WTC11 (cell line): ENCODE measurements at regions not wholly inside any gene's neighbourhood (a gene's known extent, or its start where the extent isn't known, plus 50 kb on each side); places are given as distances from the start of the nearest gene placed in this dataset.

Source experiments
- ATAC-seq: fragments of 200-7000 bp; cut with Tn5 transposase; 2 replicates; pipeline ENCODE4 v1.10.0; 2021; ENCODE audit warnings: mild to moderate bottlenecking, moderate library complexity
- CTCF ChIA-PET: fragments of 300-600 bp; sonication (Branson Sonifier 250); formaldehyde crosslinking; loops from one replicate; lab custom pipeline; 2021; ENCODE audit warnings: antibody characterized with exemption; lab: Charles Lee
- POLR2A ChIA-PET: fragments of 350-600 bp; sonication (Branson Sonifier 250); formaldehyde crosslinking; loops from one replicate; lab custom pipeline; 2021; ENCODE audit warnings: antibody characterized with exemption; lab: Charles Lee
- DNase-seq: peaks from one replicate; pipeline ENCODE4 v3.0.0; 2021; ENCODE audit warnings: low spot score
- H3K27ac Mint-ChIP-seq: 2 replicates; pipeline ENCODE4 v1.8.0; 2021; ENCODE audit warnings: mixed read lengths
- H3K27me3 Mint-ChIP-seq: 2 replicates; pipeline ENCODE4 v1.8.0; 2021; ENCODE audit warnings: low read depth, mild to moderate bottlenecking, moderate library complexity, mixed read lengths
- H3K36me3 Mint-ChIP-seq: 2 replicates; pipeline ENCODE4 v1.8.0; 2021; ENCODE audit warnings: mixed read lengths
- H3K4me1 Mint-ChIP-seq: 2 replicates; pipeline ENCODE4 v1.8.0; 2022; ENCODE audit warnings: mixed read lengths
- H3K4me3 Mint-ChIP-seq: 2 replicates; pipeline ENCODE4 v1.8.0; 2021; ENCODE audit warnings: mild to moderate bottlenecking, moderate library complexity, mixed read lengths
- H3K9me3 Mint-ChIP-seq: 2 replicates; pipeline ENCODE4 v1.8.0; 2021; ENCODE audit warnings: mixed read lengths
- CREB1 ChIP-seq: sonication (generic); formaldehyde crosslinking; IDR thresholded peaks from 2 replicates; pipeline ENCODE4 v1.8.0; 2023; ENCODE audit warnings: mild to moderate bottlenecking, missing genetic modification reagents
- FOXJ3 ChIP-seq: sonication (generic); formaldehyde crosslinking; IDR thresholded peaks from 2 replicates; pipeline ENCODE4 v1.9.0; 2021; ENCODE audit warnings: missing genetic modification reagents, mild to moderate bottlenecking, borderline replicate concordance
- FOXK1 ChIP-seq: sonication (generic); formaldehyde crosslinking; IDR thresholded peaks from 2 replicates; pipeline ENCODE4 v1.8.0; 2022; ENCODE audit warnings: mild to moderate bottlenecking, moderate library complexity, missing genetic modification reagents
- JUN ChIP-seq: sonication (generic); formaldehyde crosslinking; IDR thresholded peaks from 2 replicates; pipeline ENCODE4 v1.8.0; 2023; ENCODE audit warnings: mild to moderate bottlenecking, missing genetic modification reagents
- KAT7 ChIP-seq: sonication (generic); formaldehyde crosslinking; IDR thresholded peaks from 2 replicates; pipeline ENCODE4 v1.8.1; 2023; ENCODE audit warnings: missing genetic modification reagents, mild to moderate bottlenecking, borderline replicate concordance
- MYBL2 ChIP-seq: sonication (generic); formaldehyde crosslinking; IDR thresholded peaks from 2 replicates; pipeline ENCODE4 v1.8.1; 2023; ENCODE audit warnings: mild to moderate bottlenecking, moderate library complexity, missing genetic modification reagents
- NFATC4 ChIP-seq: fragments of 250-450 bp; sonication (Bioruptor Pico); IDR thresholded peaks from 2 replicates; pipeline ENCODE4 v1.9.0; 2021; ENCODE audit warnings: mild to moderate bottlenecking
- NR1H2 ChIP-seq: sonication (generic); formaldehyde crosslinking; IDR thresholded peaks from 2 replicates; pipeline ENCODE4 v1.9.0; 2021; ENCODE audit warnings: mild to moderate bottlenecking, moderate library complexity, missing genetic modification reagents
- NR2C2 ChIP-seq: sonication (generic); formaldehyde crosslinking; IDR thresholded peaks from 2 replicates; pipeline ENCODE4 v1.8.0; 2022; ENCODE audit warnings: mild to moderate bottlenecking, missing genetic modification reagents
- OVOL2 ChIP-seq: fragments of 250-450 bp; sonication (Bioruptor Pico); IDR thresholded peaks from 2 replicates; pipeline ENCODE4 v1.9.0; 2021; ENCODE audit warnings: mild to moderate bottlenecking, borderline replicate concordance
- PRRX2 ChIP-seq: fragments of 250-450 bp; sonication (Bioruptor Pico); IDR thresholded peaks from 2 replicates; pipeline ENCODE4 v1.8.0; 2021; ENCODE audit warnings: mild to moderate bottlenecking
- RELA ChIP-seq: sonication (generic); formaldehyde crosslinking; IDR thresholded peaks from 2 replicates; pipeline ENCODE4 v1.8.1; 2022; ENCODE audit warnings: missing genetic modification reagents, mild to moderate bottlenecking, borderline replicate concordance
- TCF7 ChIP-seq: sonication (generic); formaldehyde crosslinking; IDR thresholded peaks from 2 replicates; pipeline ENCODE4 v1.8.0; 2022; ENCODE audit warnings: mild to moderate bottlenecking, low read depth, missing genetic modification reagents, moderate library complexity
- ZNF138 ChIP-seq: sonication (generic); formaldehyde crosslinking; conservative IDR thresholded peaks from 2 replicates; pipeline ENCODE4 v1.8.1; 2022; ENCODE audit warnings: mild to moderate bottlenecking, moderate library complexity, missing genetic modification reagents
- ZNF232 ChIP-seq: sonication (generic); formaldehyde crosslinking; IDR thresholded peaks from 2 replicates; pipeline ENCODE4 v1.8.0; 2022; ENCODE audit warnings: mild to moderate bottlenecking, missing genetic modification reagents
- ZNF317 ChIP-seq: sonication (generic); formaldehyde crosslinking; IDR thresholded peaks from 2 replicates; pipeline ENCODE4 v1.8.1; 2023; ENCODE audit warnings: low read depth, mild to moderate bottlenecking, moderate library complexity, missing genetic modification reagents, borderline replicate concordance
- ZNF396 ChIP-seq: fragments of 250-450 bp; sonication (Bioruptor Pico); IDR thresholded peaks from 2 replicates; pipeline ENCODE4 v1.8.0; 2021; ENCODE audit warnings: mild to moderate bottlenecking, moderate library complexity, borderline replicate concordance
- TF ChIP-seq, protein P1 (sequence below): sonication (generic); formaldehyde crosslinking; IDR thresholded peaks from 2 replicates; pipeline ENCODE4 v1.8.1; 2023; ENCODE audit warnings: mild to moderate bottlenecking, missing genetic modification reagents, borderline replicate concordance
- TF ChIP-seq, protein P2 (sequence below): sonication (generic); formaldehyde crosslinking; IDR thresholded peaks from 2 replicates; pipeline ENCODE4 v1.8.1; 2022; ENCODE audit warnings: missing genetic modification reagents, borderline replicate concordance
- TF ChIP-seq, protein P3 (sequence below): sonication (generic); formaldehyde crosslinking; IDR thresholded peaks from 2 replicates; pipeline ENCODE4 v1.8.0; 2023; ENCODE audit warnings: missing genetic modification reagents
- TF ChIP-seq, protein P4 (sequence below): sonication (generic); formaldehyde crosslinking; IDR thresholded peaks from 2 replicates; pipeline ENCODE4 v1.8.0; 2022; ENCODE audit warnings: missing genetic modification reagents
- TF ChIP-seq, protein P5 (sequence below): fragments of 250-450 bp; sonication (Bioruptor Pico); IDR thresholded peaks from 2 replicates; pipeline ENCODE4 v1.9.0; 2021; ENCODE audit warnings: mild to moderate bottlenecking, borderline replicate concordance

DNA sequence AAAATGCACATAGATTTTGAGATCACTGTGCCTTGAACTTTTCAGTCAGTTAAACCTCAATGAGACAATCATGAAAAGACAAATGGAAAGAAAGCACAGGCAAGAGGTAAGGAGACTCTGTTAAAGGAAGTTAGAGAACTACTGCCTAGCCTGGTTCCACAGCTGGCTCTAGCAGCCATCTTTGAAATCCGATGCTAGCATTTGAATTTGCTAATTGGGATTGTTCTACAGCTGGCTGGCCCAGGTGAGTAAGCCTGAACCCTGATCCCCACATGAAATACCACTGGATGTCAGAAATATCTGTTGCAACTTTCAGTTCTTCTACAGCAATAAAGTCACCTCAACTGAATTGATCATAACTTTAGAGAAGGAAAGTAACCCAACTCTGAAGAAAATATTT is 315.2 kb upstream of the CHAC2 start (continued):
- TF ChIP-seq, protein P1, sequence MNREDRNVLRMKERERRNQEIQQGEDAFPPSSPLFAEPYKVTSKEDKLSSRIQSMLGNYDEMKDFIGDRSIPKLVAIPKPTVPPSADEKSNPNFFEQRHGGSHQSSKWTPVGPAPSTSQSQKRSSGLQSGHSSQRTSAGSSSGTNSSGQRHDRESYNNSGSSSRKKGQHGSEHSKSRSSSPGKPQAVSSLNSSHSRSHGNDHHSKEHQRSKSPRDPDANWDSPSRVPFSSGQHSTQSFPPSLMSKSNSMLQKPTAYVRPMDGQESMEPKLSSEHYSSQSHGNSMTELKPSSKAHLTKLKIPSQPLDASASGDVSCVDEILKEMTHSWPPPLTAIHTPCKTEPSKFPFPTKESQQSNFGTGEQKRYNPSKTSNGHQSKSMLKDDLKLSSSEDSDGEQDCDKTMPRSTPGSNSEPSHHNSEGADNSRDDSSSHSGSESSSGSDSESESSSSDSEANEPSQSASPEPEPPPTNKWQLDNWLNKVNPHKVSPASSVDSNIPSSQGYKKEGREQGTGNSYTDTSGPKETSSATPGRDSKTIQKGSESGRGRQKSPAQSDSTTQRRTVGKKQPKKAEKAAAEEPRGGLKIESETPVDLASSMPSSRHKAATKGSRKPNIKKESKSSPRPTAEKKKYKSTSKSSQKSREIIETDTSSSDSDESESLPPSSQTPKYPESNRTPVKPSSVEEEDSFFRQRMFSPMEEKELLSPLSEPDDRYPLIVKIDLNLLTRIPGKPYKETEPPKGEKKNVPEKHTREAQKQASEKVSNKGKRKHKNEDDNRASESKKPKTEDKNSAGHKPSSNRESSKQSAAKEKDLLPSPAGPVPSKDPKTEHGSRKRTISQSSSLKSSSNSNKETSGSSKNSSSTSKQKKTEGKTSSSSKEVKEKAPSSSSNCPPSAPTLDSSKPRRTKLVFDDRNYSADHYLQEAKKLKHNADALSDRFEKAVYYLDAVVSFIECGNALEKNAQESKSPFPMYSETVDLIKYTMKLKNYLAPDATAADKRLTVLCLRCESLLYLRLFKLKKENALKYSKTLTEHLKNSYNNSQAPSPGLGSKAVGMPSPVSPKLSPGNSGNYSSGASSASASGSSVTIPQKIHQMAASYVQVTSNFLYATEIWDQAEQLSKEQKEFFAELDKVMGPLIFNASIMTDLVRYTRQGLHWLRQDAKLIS (CRISPR knock-in tag) = no peak
- no peak for TF ChIP-seq ZNF138 (CRISPR knock-in tag)
- TF ChIP-seq FOXJ3 = no peak
- TF ChIP-seq OVOL2 = no peak
- TF ChIP-seq, protein P2, sequence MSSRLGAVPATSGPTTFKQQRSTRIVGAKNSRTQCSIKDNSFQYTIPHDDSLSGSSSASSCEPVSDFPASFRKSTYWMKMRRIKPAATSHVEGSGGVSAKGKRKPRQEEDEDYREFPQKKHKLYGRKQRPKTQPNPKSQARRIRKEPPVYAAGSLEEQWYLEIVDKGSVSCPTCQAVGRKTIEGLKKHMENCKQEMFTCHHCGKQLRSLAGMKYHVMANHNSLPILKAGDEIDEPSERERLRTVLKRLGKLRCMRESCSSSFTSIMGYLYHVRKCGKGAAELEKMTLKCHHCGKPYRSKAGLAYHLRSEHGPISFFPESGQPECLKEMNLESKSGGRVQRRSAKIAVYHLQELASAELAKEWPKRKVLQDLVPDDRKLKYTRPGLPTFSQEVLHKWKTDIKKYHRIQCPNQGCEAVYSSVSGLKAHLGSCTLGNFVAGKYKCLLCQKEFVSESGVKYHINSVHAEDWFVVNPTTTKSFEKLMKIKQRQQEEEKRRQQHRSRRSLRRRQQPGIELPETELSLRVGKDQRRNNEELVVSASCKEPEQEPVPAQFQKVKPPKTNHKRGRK (CRISPR knock-in tag) = no peak
- TF ChIP-seq JUN = no peak
- TF ChIP-seq, protein P3, sequence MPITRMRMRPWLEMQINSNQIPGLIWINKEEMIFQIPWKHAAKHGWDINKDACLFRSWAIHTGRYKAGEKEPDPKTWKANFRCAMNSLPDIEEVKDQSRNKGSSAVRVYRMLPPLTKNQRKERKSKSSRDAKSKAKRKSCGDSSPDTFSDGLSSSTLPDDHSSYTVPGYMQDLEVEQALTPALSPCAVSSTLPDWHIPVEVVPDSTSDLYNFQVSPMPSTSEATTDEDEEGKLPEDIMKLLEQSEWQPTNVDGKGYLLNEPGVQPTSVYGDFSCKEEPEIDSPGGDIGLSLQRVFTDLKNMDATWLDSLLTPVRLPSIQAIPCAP = no peak
- no peak for TF ChIP-seq ZNF396 (CRISPR knock-in tag)
- TF ChIP-seq RELA = no peak
- no peak for TF ChIP-seq FOXK1
- TF ChIP-seq, protein P4, sequence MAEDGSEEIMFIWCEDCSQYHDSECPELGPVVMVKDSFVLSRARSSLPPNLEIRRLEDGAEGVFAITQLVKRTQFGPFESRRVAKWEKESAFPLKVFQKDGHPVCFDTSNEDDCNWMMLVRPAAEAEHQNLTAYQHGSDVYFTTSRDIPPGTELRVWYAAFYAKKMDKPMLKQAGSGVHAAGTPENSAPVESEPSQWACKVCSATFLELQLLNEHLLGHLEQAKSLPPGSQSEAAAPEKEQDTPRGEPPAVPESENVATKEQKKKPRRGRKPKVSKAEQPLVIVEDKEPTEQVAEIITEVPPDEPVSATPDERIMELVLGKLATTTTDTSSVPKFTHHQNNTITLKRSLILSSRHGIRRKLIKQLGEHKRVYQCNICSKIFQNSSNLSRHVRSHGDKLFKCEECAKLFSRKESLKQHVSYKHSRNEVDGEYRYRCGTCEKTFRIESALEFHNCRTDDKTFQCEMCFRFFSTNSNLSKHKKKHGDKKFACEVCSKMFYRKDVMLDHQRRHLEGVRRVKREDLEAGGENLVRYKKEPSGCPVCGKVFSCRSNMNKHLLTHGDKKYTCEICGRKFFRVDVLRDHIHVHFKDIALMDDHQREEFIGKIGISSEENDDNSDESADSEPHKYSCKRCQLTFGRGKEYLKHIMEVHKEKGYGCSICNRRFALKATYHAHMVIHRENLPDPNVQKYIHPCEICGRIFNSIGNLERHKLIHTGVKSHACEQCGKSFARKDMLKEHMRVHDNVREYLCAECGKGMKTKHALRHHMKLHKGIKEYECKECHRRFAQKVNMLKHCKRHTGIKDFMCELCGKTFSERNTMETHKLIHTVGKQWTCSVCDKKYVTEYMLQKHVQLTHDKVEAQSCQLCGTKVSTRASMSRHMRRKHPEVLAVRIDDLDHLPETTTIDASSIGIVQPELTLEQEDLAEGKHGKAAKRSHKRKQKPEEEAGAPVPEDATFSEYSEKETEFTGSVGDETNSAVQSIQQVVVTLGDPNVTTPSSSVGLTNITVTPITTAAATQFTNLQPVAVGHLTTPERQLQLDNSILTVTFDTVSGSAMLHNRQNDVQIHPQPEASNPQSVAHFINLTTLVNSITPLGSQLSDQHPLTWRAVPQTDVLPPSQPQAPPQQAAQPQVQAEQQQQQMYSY = no peak
- no peak for TF ChIP-seq ZNF232 (CRISPR knock-in tag)

DNA sequence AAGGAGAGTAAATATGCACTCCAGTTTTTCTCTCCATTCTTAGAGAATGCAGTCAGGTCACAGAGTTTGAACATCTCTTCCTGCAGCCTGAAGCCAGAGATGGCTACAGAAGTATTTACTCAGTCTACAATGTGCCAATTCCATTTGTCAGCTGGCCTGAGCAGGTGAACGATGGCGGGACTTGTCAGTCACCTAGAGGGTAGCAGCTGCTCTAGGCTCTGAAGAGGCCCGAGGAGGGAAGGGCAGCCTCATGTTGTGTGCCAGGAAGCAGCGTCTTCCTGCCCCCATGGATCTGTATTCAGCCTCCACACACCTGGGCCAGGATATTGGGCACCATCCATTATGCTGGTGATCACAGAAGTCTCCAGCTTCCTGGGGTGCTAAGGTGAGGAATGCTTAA is 316.7 kb upstream of the CHAC2 start:
- Mint-ChIP-seq H3K4me3 (no peak overlapping the region), H3K9me3 (peaks cover 25% of the 10 kb centered on the region), H3K27me3 (no peaks in the 10 kb centered on the region), H3K36me3 (peaks cover 6% of the 10 kb centered on the region; the same call in 1 of the 2 replicates), H3K4me1 (peaks cover 43% of the 10 kb centered on the region), H3K27ac (no peak overlapping the region)
- CTCF ChIA-PET = no interaction called here
- DNase-seq = no peak
- no peak for ATAC-seq
- POLR2A ChIA-PET = no interaction called here
- TF ChIP-seq PRRX2 (CRISPR knock-in tag) (no peak), ZNF138 (CRISPR knock-in tag) (no peak), FOXJ3 (no peak), NR2C2 (CRISPR knock-in tag) (no peak), CREB1 (no peak), MYBL2 (CRISPR knock-in tag) (no peak), TCF7 (CRISPR knock-in tag) (no peak), KAT7 (no peak), ZNF317 (CRISPR knock-in tag) (no peak), NFATC4 (CRISPR knock-in tag) (no peak), NR1H2 (CRISPR knock-in tag) (no peak)
- TF ChIP-seq, protein P2 (CRISPR knock-in tag) = no peak
- TF ChIP-seq, protein P5, sequence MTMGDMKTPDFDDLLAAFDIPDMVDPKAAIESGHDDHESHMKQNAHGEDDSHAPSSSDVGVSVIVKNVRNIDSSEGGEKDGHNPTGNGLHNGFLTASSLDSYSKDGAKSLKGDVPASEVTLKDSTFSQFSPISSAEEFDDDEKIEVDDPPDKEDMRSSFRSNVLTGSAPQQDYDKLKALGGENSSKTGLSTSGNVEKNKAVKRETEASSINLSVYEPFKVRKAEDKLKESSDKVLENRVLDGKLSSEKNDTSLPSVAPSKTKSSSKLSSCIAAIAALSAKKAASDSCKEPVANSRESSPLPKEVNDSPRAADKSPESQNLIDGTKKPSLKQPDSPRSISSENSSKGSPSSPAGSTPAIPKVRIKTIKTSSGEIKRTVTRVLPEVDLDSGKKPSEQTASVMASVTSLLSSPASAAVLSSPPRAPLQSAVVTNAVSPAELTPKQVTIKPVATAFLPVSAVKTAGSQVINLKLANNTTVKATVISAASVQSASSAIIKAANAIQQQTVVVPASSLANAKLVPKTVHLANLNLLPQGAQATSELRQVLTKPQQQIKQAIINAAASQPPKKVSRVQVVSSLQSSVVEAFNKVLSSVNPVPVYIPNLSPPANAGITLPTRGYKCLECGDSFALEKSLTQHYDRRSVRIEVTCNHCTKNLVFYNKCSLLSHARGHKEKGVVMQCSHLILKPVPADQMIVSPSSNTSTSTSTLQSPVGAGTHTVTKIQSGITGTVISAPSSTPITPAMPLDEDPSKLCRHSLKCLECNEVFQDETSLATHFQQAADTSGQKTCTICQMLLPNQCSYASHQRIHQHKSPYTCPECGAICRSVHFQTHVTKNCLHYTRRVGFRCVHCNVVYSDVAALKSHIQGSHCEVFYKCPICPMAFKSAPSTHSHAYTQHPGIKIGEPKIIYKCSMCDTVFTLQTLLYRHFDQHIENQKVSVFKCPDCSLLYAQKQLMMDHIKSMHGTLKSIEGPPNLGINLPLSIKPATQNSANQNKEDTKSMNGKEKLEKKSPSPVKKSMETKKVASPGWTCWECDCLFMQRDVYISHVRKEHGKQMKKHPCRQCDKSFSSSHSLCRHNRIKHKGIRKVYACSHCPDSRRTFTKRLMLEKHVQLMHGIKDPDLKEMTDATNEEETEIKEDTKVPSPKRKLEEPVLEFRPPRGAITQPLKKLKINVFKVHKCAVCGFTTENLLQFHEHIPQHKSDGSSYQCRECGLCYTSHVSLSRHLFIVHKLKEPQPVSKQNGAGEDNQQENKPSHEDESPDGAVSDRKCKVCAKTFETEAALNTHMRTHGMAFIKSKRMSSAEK (CRISPR knock-in tag) = no peak
